ENCODE measurements at regions not wholly inside any gene's neighbourhood (a gene's known extent, or its start where the extent isn't known, plus 50 kb on each side); places are given as distances from the start of the nearest gene placed in this dataset.
"Not testable (repeated sequence)": the region's sequence is repeated elsewhere in the genome, so short reads cannot be mapped to it uniquely, and the experiment has no call there.

- no peak for DNase-seq
These were observed 1490.0 kb upstream of the GBE1 start for GRCh38 chr3:83251490-83251889.

DNA sequence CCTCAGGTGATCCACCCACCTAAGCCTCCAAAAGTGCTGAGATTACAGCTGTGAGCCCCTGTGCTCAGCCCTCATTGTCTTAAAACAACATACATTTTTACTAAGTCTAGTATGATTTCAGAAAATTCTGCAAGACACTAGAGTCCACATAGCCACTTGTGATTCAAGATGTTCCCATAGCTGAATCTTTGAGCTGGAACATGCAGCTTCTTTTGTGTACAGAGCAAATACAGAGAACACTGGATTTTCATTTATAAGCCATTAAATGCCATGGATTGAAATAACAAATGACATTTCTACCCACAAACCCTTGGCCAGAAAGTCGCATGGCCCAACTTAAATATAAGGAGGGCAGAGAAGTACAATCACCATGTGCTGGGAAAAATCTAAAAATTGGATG, 1489.2 kb upstream of the GBE1 start:
- no peak for DNase-seq

GRCh38 chr3:83248454-83248853, 1487.0 kb upstream of the GBE1 start:
- DNase-seq: no peak

- no peak for DNase-seq
These were observed 1473.9 kb upstream of the GBE1 start for GRCh38 chr3:83235180-83235814.

DNA sequence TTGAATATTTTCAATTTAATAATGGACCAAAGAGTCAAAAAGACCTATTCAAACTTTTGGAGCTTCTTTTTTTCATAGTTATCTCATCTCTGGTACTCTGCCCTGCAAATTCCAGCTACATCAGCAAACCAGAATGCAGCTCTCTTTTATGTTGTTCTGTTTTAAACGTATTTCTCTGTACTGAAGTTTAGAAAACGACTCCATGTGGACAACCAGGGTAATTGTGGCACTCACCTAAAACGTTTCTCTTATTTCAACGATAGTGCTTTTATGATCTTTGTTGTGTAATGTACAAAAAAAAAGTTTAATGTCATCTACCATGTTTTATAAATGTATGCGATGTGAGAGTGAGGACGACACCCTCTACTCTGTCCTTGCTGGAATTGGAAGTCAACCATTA, 1472.3 kb upstream of the GBE1 start:
- no peak for DNase-seq

DNA sequence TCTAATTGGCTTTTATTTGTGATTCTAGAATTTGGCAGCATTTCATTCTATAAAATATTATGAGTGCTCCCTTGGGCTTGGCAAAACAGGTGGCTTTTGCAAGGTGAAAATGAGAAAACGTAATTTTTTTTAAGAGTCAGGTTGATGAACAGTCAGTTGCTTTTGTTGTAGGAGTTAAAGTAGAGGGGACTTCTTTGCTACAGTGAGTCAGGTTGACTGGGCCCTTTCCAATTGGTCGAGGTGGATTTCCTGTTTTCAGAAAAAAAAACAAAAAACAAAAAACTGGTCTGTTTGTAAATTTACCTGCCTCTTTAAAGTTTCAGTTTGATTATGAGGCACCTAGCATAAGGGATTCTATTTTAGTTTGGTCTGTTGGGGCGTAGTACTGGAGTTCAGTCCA, 1469.4 kb upstream of the GBE1 start:
- no peak for DNase-seq

- no peak for DNase-seq
These were observed 1468.9 kb upstream of the GBE1 start for GRCh38 chr3:83230376-83230775.

- no peak for DNase-seq
These were observed 1465.3 kb upstream of the GBE1 start for GRCh38 chr3:83226751-83227150.

- no peak for DNase-seq
These were observed 1462.8 kb upstream of the GBE1 start for GRCh38 chr3:83224101-83224868.

GRCh38 chr3:83218383-83219200, 1457.1 kb upstream of the GBE1 start:
- no peak for DNase-seq

GRCh38 chr3:83217595-83218118, 1456.2 kb upstream of the GBE1 start:
- not testable (repeated sequence) for DNase-seq

DNA sequence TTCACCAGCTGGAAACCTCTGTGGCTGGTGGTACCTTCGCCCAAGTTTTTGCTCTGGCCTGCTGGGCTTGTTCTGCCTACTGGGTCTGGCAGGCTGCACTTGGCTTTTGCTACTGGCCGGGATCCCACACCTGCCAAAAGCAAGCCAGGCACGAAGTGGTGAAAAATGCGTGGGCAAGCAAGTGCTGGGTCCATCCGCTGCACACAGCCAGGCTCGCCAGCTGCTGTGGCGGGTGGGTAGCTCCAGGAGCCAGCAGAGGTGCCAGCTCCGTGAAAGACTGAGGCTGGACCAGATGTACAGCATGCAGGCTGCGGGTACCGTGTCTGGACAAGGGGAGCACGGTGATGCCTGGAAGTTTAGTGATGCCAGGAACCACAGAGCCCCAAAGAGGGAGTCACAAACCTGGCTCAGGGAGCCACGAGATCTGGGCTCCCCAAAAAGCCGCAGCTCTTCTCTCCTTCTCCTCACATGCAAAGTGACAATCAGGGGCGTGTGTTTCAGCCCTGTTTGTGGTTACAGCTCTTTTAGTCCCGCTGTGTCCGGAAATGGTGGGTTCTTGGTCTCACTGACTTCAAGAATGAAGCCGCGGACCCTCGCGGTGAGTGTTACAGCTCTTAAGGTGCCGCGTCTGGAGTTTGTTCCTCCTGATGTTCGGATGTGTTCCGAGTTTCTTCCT, 1455.6 kb upstream of the GBE1 start:
- no peak for DNase-seq

GRCh38 chr3:83195243-83195642, 1433.8 kb upstream of the GBE1 start:
- no peak for DNase-seq

- DNase-seq: no peak
These were observed 1432.1 kb upstream of the GBE1 start for GRCh38 chr3:83193526-83193925.

DNA sequence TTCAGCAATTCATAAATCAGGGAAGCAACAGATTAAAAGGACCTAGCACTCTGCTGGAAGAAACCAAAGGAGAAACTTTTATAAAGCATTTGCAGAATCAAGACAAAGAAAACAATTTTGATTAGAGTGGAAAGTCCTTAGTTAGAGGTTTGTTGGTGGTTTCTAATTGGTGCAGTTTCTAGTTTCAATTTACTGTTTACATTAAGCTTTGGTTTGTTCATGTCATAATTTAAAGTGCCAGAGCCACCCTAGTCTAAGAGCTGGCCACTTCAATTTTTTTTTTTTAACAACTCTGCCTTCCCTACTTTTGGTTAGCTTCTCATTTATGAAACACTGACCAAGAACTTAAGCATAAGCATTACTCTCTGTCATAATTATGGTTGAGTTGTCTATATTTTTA, 1428.2 kb upstream of the GBE1 start:
- no peak for DNase-seq

DNA sequence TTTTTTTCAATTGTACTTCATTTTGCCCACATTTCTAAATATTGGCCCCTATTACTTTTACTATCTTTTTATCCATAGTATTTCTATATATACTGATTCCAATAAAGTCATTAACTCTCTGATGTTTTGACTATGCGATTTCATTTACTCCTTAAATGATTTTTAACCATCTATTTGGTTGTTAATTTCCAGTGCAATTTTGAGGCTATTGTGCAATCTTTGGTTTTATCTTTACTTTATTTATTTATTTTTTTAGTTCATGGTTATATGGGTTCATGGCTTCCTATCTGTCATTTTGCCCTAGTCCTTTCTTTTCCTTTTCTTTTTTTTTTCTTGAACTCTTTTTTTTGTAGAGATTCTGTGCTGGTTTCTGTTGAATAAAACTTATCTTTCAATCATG, 1408.0 kb upstream of the GBE1 start:
- no peak for DNase-seq

DNA sequence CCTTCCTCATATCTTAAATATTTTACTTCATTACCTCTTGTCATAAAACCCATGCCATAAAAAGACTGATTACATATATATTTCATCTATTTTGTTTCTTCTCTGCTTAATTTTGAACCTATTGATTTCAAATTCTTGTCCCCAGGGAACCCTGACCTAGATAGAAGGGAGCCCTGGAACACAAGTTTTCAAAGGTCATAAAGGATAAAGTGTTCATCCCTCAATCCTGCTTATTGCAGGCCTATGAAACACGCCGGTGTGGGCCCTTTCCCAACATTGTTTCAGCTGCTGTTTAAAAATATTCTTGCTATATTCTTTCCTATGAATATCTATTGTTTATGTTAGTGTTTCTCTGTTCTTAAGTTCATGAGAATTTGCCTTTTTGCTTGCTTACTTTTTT, 1389.5 kb upstream of the GBE1 start:
- no peak for DNase-seq

DNA sequence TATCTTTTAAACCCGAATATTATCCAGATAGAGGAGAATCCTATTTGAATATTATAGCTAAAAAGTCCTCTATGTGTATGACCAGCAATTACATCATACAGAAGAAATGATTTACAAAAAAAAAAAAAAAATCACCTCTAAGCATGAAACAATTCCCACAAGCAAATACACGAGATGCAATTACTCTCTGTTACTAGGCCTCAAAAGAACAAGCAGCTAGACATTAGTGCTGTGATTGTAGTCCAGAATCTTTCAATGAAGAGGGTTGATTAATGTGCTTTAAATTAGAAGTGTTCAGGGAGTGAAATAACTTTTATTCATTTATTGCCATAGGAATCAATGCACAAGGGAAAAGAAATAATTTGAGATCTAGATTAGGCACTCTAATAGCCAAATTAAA, 1379.5 kb upstream of the GBE1 start:
- DNase-seq: no peak

DNA sequence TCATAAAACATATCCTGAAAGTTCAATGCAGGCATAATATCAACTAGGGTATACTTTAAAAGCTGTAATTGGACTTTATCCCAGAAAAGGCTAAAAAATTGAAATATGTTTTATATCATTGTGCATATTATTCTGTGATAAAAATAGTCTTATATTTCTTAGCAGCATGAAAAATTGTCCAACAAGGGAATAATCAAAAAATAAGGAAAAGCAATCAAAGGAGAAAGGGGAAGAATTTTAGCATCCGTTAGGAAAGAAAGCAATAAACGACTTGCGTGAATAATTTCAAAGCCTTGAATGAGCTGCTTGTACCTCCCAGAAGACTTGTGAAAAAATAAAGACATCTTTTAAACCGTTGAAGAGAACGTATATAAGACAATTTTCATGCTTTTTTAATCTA, 1369.8 kb upstream of the GBE1 start:
- no peak for DNase-seq

- no peak for DNase-seq
These were observed 1361.4 kb upstream of the GBE1 start for GRCh38 chr3:83122774-83123350.

GRCh38 chr3:83093222-83093572, 1331.8 kb upstream of the GBE1 start:
- DNase-seq: no peak

DNA sequence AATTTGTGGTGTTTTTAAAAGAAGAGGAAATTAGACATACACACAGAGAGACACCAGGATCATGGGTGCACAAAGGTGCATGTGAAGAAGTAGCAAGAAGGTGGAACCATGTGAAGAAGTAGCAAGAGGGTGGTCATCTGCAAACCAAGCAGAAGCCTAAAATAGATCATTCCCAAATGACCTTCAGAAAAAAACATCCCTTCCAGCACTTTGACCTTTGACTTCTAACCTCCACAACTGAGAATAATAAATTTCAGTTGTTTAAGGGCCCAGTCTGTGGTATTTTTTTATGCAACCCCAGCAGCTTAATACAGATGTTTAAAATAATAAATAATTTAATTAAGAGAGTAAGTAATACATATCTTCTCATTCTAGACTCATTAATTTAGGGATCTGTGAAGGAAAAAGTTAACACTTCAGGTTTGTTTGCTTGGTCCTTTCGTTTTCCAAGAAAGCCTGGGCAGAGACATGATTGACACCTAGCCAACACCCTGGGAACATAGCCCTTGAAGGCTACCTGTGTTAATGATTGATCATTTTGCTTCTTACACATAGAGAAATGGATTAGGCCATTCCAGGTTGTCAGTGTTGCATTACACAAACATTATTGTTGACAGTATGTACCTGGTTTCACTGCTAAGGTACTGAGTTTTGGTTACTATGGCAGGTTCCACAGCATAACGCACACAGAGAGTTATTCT, 1331.2 kb upstream of the GBE1 start:
- DNase-seq: no peak

All from left hindlimb (tissue), 1 donor.